ENCODE measurements at regions not wholly inside any gene's neighbourhood (a gene's known extent, or its start where the extent isn't known, plus 50 kb on each side); places are given as distances from the start of the nearest gene placed in this dataset.

- TF ChIP-seq SRF (IDR thresholded peaks at IDR 0.05; ENCODE audit: low read depth, low read length), result no peak
- TF ChIP-seq TEAD4 (IDR thresholded peaks at IDR 0.05; ENCODE audit: low read depth, low read length), result no peak
- no peak for TF ChIP-seq FOSL1 (IDR thresholded peaks at IDR 0.05; ENCODE audit: insufficient read depth, low read depth, low read length)
- no peak for TF ChIP-seq POU5F1 (IDR thresholded peaks at IDR 0.05; ENCODE audit: low read depth, low read length)
Observed at GRCh38 chr7:69263550-69263949, 334.7 kb upstream of the AUTS2 start (continued).

Data from H1 (cell line).